ENCODE measurements at regions not wholly inside any gene's neighbourhood (a gene's known extent, or its start where the extent isn't known, plus 50 kb on each side); places are given as distances from the start of the nearest gene placed in this dataset.

GRCh38 chr2:155665704-155666103 lies 666.8 kb downstream of the NR4A2 start:
- TF ChIP-seq, protein P1, sequence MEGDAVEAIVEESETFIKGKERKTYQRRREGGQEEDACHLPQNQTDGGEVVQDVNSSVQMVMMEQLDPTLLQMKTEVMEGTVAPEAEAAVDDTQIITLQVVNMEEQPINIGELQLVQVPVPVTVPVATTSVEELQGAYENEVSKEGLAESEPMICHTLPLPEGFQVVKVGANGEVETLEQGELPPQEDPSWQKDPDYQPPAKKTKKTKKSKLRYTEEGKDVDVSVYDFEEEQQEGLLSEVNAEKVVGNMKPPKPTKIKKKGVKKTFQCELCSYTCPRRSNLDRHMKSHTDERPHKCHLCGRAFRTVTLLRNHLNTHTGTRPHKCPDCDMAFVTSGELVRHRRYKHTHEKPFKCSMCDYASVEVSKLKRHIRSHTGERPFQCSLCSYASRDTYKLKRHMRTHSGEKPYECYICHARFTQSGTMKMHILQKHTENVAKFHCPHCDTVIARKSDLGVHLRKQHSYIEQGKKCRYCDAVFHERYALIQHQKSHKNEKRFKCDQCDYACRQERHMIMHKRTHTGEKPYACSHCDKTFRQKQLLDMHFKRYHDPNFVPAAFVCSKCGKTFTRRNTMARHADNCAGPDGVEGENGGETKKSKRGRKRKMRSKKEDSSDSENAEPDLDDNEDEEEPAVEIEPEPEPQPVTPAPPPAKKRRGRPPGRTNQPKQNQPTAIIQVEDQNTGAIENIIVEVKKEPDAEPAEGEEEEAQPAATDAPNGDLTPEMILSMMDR (conservative IDR thresholded peaks at IDR 0.05), result no peak
- TF ChIP-seq ZFX (IDR thresholded peaks at IDR 0.05), result no peak

All from C4-2B (cell line).